ENCODE measurements at regions not wholly inside any gene's neighbourhood (a gene's known extent, or its start where the extent isn't known, plus 50 kb on each side); places are given as distances from the start of the nearest gene placed in this dataset.

GRCh38 chr19:30648866-30649862 lies 277.0 kb downstream of the ZNF536 start:
- no peak for DNase-seq

- DNase-seq = no peak
Observed at GRCh38 chr19:30647891-30648720, 275.9 kb downstream of the ZNF536 start.

GRCh38 chr19:30646806-30647205 lies 274.6 kb downstream of the ZNF536 start:
- DNase-seq = no peak

GRCh38 chr19:30645946-30646577 lies 273.9 kb downstream of the ZNF536 start:
- no peak for DNase-seq

- DNase-seq = no peak
Observed at GRCh38 chr19:30640252-30640965, 268.2 kb downstream of the ZNF536 start.

- no peak for DNase-seq
Observed at GRCh38 chr19:30638889-30639288, 266.7 kb downstream of the ZNF536 start.

GRCh38 chr19:30637926-30638325 lies 265.7 kb downstream of the ZNF536 start:
- DNase-seq = no peak

GRCh38 chr19:30634996-30635975 lies 263.1 kb downstream of the ZNF536 start:
- no peak for DNase-seq

GRCh38 chr19:30634131-30634830 lies 262.1 kb downstream of the ZNF536 start:
- DNase-seq = no peak

GRCh38 chr19:30631033-30631370 lies 258.8 kb downstream of the ZNF536 start:
- no peak for DNase-seq

- DNase-seq = no peak
Observed at GRCh38 chr19:30630289-30631032, 258.3 kb downstream of the ZNF536 start.

GRCh38 chr19:30629086-30629485 lies 256.9 kb downstream of the ZNF536 start:
- no peak for DNase-seq

GRCh38 chr19:30626626-30626966 lies 254.4 kb downstream of the ZNF536 start:
- DNase-seq = no peak

- DNase-seq = no peak
Observed at GRCh38 chr19:30625947-30626625, 253.9 kb downstream of the ZNF536 start.

- no peak for DNase-seq
Observed at GRCh38 chr19:30622276-30622675, 250.1 kb downstream of the ZNF536 start.

GRCh38 chr19:30621326-30621920 lies 249.2 kb downstream of the ZNF536 start:
- no peak for DNase-seq

- DNase-seq = no peak
Observed at GRCh38 chr19:30620354-30620753, 248.2 kb downstream of the ZNF536 start.

GRCh38 chr19:30609656-30610270 lies 237.6 kb downstream of the ZNF536 start:
- DNase-seq = no peak

GRCh38 chr19:30608471-30608870 lies 236.3 kb downstream of the ZNF536 start:
- no peak for DNase-seq
